Panc1 (cell line): ENCODE measurements at regions not wholly inside any gene's neighbourhood (a gene's known extent, or its start where the extent isn't known, plus 50 kb on each side); places are given as distances from the start of the nearest gene placed in this dataset.

ENCODE experiments used
- ATAC-seq: fragments of 200-7000 bp; cut with Tn5 transposase; 2 replicates; pipeline ENCODE4 v1.9.1; 2020; ENCODE audit warnings: mild to moderate bottlenecking, moderate library complexity
- BruUV-seq: library from RNA; stranded (reverse); fragments of 400-500 nt; replicated peaks from 2 replicates; lab custom pipeline; 2021; lab: Mats Ljungman, UMichigan
- CTCF ChIA-PET: fragments of 300-600 bp; sonication (Branson Sonifier 250); formaldehyde crosslinking; loops from one replicate; lab custom pipeline; 2022; ENCODE audit warnings: antibody characterized with exemption; lab: Charles Lee
- POLR2A ChIA-PET: fragments of 300-600 bp; sonication (Branson Sonifier 250); formaldehyde crosslinking; loops from one replicate; lab custom pipeline; 2022; ENCODE audit warnings: antibody characterized with exemption; lab: Charles Lee
- DNase-seq: peaks from one replicate; pipeline ENCODE4 v3.0.0-alpha.2; 2010; ENCODE audit warnings: low read depth, low spot score
- H3K27ac ChIP-seq: 2 replicates; pipeline ENCODE4 v1.5.1; 2011; ENCODE audit warnings: mild to moderate bottlenecking, low read length, inconsistent platforms
- H3K27me3 ChIP-seq: fragments of 200-500 bp; sonication (Bioruptor generic); 2 replicates; pipeline ENCODE4 v1.6.0; 2014; ENCODE audit warnings: low read length, inconsistent platforms; ENCODE audit not compliant: control insufficient read depth, insufficient read depth
- H3K36me3 ChIP-seq: fragments of 200-500 bp; sonication (Bioruptor generic); 2 replicates; pipeline ENCODE4 v1.5.1; 2014; ENCODE audit warnings: inconsistent platforms, mild to moderate bottlenecking, low read length, moderate library complexity; ENCODE audit not compliant: control insufficient read depth, insufficient read depth
- H3K4me1 ChIP-seq: 2 replicates; pipeline ENCODE4 v1.5.1; 2011; ENCODE audit warnings: inconsistent platforms, mild to moderate bottlenecking, low read length, moderate library complexity; ENCODE audit not compliant: control insufficient read depth, insufficient read depth
- H3K4me3 ChIP-seq, 2 experiments: 2 replicates each; pipeline ENCODE4 v1.5.1; 2011 to 2012; ENCODE audit warnings: low read depth in 2 of 2, low read length in 2 of 2, mild to moderate bottlenecking in 2 of 2, inconsistent platforms in 1 of 2, moderate library complexity in 1 of 2
- H3K9me3 ChIP-seq: fragments of 200-500 bp; sonication (Bioruptor generic); 2 replicates; pipeline ENCODE4 v1.5.1; 2014; ENCODE audit warnings: low read depth, mild to moderate bottlenecking, inconsistent platforms, low read length, moderate library complexity; ENCODE audit not compliant: control insufficient read depth, insufficient read depth
- CTCF ChIP-seq: fragments of 450-650 bp; IDR thresholded peaks from 2 replicates; pipeline ENCODE4 v1.5.1; 2017; ENCODE audit warnings: mild to moderate bottlenecking
- POLR2AphosphoS5 ChIP-seq: IDR thresholded peaks from 2 replicates; pipeline ENCODE4 v1.6.1; 2012; ENCODE audit warnings: mild to moderate bottlenecking, low read depth, low read length, moderate library complexity
- REST ChIP-seq, 2 experiments: IDR thresholded peaks; 2 replicates each; pipeline ENCODE4 v1.6.1; 2011 to 2012; ENCODE audit warnings: low read depth in 2 of 2, control low read depth in 1 of 2, low read length in 1 of 2, mild to moderate bottlenecking in 1 of 2, moderate library complexity in 1 of 2; ENCODE audit not compliant: insufficient read depth in 1 of 2
- SIN3A ChIP-seq: IDR thresholded peaks from 2 replicates; pipeline ENCODE4 v1.6.1; 2012; ENCODE audit warnings: low read depth, mild to moderate bottlenecking, low read length, moderate library complexity, borderline replicate concordance; ENCODE audit not compliant: insufficient read depth
- TCF7L2 ChIP-seq: IDR thresholded peaks from 2 replicates; pipeline ENCODE4 v1.6.1; 2011; ENCODE audit warnings: mild to moderate bottlenecking, low read depth, low read length, inconsistent platforms
- in situ Hi-C: cut with HindIII; loops from 2 replicates; pipeline ENCODE4 v1.10.0; 2016; ENCODE audit warnings: low sequenced_read_pairs, low pct_unique_long_range_greater_than_20kb
- intact Hi-C: fragments of 100-400 bp; cut with micrococcal nuclease; formaldehyde crosslinking; loops from one replicate; pipeline ENCODE4 v1.10.0; 2022; ENCODE audit not compliant: unreplicated experiment

GRCh38 chr17:13321951-13322701 is 279.6 kb downstream of the HS3ST3A1 start:
- CTCF ChIA-PET = no interaction called here
- TF ChIP-seq SIN3A (no peak), REST (IDR thresholded peaks at IDR 0.05; ENCODE audit: insufficient read depth in 1 of 2, low read depth in 2 of 2, low read length in 1 of 2) (no peak), TCF7L2 (no peak), CTCF (no peak), POLR2AphosphoS5 (no peak)

GRCh38 chr17:13320046-13320785 is 281.5 kb downstream of the HS3ST3A1 start:
- no peaks in the 10 kb centered on the region for H3K9me3 ChIP-seq
- CTCF ChIA-PET = no interaction called here
- no peak for DNase-seq
- H3K4me1 ChIP-seq = no peaks in the 10 kb centered on the region
- intact Hi-C loops = no loop called here
- no peaks in the 10 kb centered on the region for H3K36me3 ChIP-seq
- H3K4me3 ChIP-seq = no peak overlapping the region
- TF ChIP-seq POLR2AphosphoS5 (no peak), REST (IDR thresholded peaks at IDR 0.05; ENCODE audit: insufficient read depth in 1 of 2, low read depth in 2 of 2, low read length in 1 of 2) (no peak), TCF7L2 (no peak), CTCF (no peak), SIN3A (no peak)
- POLR2A ChIA-PET = no interaction called here
- ATAC-seq = no peak
- in situ Hi-C loops = no loop called here
- no peaks in the 10 kb centered on the region for H3K27me3 ChIP-seq
- no peak overlapping the region for H3K27ac ChIP-seq
- BruUV-seq = no TSS peak

More at GRCh38 chr17:13321951-13322701, 279.6 kb downstream of the HS3ST3A1 start:
- no peaks in the 10 kb centered on the region; the same call in 1 of the 2 replicates for H3K36me3 ChIP-seq
- POLR2A ChIA-PET = no interaction called here
- in situ Hi-C loops (no loop called here), intact Hi-C loops (no loop called here)
- ATAC-seq (no peak), DNase-seq (no peak)
- no peaks in the 10 kb centered on the region for H3K9me3 ChIP-seq
- H3K4me3 ChIP-seq = no peak overlapping the region
- no peaks in the 10 kb centered on the region for H3K4me1 ChIP-seq
- no peaks in the 10 kb centered on the region for H3K27me3 ChIP-seq
- no TSS peak for BruUV-seq
- H3K27ac ChIP-seq = no peak overlapping the region
